Stimulated activated CD4-positive, alpha-beta T cell treated with anti-CD3 and anti-CD28 coated beads, TNF-alpha, amount 100 ng/mL, for 1 hour (primary cell): ENCODE measurements at regions not wholly inside any gene's neighbourhood (a gene's known extent, or its start where the extent isn't known, plus 50 kb on each side); places are given as distances from the start of the nearest gene placed in this dataset.
"Not testable (repeated sequence)": the region's sequence is repeated elsewhere in the genome, so short reads cannot be mapped to it uniquely, and the experiment has no call there.

ENCODE experiments used
- DNase-seq, 3 donors: peaks; one replicate each; pipeline ENCODE4 v3.0.0-alpha.2; 2020; ENCODE audit warnings: low read depth in 3 of 3, low spot score in 1 of 3

- DNase-seq, result no peak
Observed at GRCh38 chr3:70743754-70744153, 431.3 kb upstream of the MDFIC2 start.

- DNase-seq, result no peak
Observed at GRCh38 chr3:70742081-70742480, 429.6 kb upstream of the MDFIC2 start.

- no peak for DNase-seq
Observed at GRCh38 chr3:70740872-70741271, 428.4 kb upstream of the MDFIC2 start.

GRCh38 chr3:70740071-70740470 lies 427.6 kb upstream of the MDFIC2 start:
- no peak for DNase-seq

- no peak for DNase-seq
Observed at GRCh38 chr3:70738291-70738681, 425.8 kb upstream of the MDFIC2 start.

- DNase-seq, result no peak
Observed at GRCh38 chr3:70737666-70738290, 425.3 kb upstream of the MDFIC2 start.

- DNase-seq, result no peak
Observed at GRCh38 chr3:70736009-70736408, 423.6 kb upstream of the MDFIC2 start.

- no peak for DNase-seq
Observed at GRCh38 chr3:70734756-70735155, 422.3 kb upstream of the MDFIC2 start.

DNA sequence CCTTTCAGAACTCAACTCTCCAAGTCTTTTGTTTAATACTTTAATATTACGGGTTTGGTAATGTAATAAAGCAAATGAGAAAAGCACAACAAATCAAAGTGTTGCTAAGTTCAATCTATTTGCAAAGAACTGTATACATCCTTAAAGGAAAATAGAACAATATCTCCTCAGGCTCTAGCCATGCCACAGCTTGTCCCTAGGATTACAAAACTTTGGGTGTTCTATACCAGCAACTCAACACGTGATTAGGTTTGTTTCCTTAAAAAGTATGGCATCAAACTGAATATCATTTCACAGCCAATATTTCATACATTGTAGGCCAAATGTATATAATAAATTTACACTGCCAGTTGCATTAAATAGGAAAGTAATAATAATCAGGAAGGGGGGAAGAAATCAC lies 418.6 kb upstream of the MDFIC2 start:
- DNase-seq, result no peak

DNA sequence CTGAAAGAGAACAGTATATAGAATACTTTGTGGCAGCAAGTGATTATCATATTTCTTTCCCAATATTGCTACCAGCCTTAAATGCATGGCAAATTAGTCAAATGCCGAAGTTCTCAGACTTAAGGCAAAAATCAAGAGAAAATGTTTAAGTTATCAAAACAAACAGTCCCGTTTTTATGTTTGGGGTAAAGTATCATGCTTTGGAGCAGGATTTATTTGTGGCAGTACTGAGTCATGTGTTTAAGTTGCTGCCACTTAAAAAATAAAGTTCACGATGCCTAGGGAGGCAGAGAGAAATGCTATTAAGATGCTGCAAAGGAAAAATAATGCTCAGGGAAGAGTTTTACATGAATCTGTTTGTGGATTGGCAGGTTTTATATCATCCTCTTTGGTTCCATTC lies 417.4 kb upstream of the MDFIC2 start:
- no peak for DNase-seq

DNA sequence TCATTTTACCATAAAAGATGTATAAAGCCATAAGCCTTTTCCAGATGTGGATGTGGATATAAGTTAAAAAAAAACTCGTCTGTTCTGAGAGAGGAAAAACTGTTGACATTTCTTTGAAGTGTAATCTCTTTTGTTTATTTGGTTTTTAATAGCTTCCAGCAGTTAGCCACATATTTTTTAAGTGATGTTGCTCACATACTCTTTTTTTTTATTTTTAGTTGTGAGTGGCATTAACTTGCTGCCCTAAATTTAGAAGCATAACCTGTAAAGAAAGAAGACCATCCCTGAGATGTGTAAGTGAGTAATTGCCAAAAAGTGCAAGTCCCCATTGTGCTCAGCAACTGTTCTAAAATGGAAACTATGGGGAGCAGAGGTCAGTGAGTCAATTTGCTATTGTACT lies 415.9 kb upstream of the MDFIC2 start:
- DNase-seq, result no peak

GRCh38 chr3:70726961-70727360 lies 414.5 kb upstream of the MDFIC2 start:
- DNase-seq, result no peak

- DNase-seq, result no peak
Observed at GRCh38 chr3:70726096-70726938, 413.9 kb upstream of the MDFIC2 start.

DNA sequence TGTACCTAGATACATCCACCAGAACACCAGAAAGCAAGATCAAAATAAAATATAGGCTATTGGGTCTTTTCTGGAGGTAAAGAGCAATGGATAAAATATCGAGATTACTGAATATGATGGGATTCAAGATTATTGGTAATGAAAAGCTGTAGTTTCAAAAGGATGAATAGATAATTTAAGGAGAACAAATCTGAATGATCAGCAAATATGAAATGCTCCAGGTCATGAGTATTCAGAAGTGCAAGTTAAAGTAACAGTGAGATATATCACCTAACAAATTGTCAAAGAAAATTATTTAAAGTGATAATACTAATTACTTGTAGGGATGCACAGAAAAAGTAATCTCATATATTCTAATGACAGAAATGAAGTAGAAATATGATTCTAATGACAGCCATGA lies 409.6 kb upstream of the MDFIC2 start:
- DNase-seq, result no peak

GRCh38 chr3:70716832-70717231 lies 404.4 kb upstream of the MDFIC2 start:
- no peak for DNase-seq

GRCh38 chr3:70712449-70713082 lies 400.1 kb upstream of the MDFIC2 start:
- DNase-seq, result no peak

DNA sequence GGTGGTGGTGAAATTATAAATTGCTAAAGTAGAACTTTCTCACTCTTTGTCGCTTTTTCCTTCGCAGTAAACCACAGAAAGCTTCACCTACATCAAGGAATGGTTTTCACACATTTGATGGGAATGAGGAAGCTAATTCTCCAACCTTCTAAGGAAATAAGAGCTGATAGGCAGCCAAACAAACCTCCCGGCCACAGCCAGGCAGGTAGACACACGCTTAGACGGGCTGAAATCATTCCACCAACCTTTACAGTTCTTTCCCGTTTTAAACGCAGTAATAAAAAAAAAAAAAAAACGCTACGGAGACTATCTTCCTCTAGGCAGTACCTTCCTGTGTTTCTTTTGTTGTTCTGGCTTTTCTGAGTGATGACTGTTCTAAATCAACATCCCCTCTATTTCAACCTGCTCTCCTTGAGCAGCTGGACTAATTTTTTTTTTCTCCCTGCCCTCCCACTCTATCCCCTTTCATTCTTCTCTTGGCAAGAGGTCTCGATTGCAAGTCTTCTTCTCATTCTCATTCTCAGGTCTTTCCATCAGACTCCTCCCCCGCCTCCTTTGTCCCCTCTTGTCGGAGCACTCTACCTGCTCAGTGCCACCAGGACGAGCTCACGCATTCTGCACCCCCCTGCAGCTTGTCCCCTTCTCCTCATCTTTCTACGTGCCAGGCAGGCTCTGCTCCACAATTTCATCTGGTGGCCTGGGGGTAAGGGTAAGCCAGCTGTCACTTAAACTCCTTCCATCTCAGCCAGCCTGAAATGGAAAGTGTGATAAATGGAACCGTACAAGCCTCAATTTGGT lies 391.1 kb upstream of the MDFIC2 start:
- no peak for DNase-seq

- DNase-seq, result no peak
Observed at GRCh38 chr3:70702132-70702531, 389.7 kb upstream of the MDFIC2 start.

DNA sequence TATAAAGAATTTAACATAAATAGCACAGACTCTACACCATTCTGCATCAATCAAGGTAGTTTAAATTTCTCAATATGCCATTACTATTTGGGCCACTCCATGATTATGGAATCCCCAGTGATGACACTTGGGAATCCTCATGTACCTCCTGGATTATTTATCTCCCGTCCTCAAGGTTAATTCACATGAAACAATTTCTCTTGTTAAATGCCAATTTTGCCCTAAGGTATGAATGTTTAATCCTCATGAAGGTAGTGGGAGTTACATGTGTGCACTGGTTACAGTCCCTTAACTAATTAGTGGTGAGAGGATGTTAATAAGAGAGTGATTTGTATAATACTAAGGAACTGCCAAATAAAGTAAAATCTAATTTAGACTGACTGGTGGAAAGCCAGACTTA lies 372.3 kb upstream of the MDFIC2 start:
- no peak for DNase-seq

DNA sequence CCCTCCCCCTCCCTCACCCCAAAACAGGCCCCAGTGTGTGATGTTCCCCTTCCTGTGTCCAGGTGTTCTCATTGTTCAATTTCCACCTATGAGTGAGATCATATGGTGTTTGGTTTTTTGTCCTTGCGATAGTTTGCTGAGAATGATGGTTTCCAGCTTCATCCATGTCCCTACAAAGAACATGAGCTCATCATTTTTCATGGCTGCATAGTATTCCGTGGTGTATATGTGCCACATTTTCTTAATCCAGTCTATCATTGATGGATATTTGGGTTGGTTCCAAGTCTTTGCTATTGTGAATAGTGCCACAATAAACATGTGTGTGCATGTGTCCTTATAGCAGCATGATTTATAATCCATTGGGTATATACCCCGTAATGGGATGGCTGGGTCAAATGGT lies 363.4 kb upstream of the MDFIC2 start:
- DNase-seq, result not testable (repeated sequence)

DNA sequence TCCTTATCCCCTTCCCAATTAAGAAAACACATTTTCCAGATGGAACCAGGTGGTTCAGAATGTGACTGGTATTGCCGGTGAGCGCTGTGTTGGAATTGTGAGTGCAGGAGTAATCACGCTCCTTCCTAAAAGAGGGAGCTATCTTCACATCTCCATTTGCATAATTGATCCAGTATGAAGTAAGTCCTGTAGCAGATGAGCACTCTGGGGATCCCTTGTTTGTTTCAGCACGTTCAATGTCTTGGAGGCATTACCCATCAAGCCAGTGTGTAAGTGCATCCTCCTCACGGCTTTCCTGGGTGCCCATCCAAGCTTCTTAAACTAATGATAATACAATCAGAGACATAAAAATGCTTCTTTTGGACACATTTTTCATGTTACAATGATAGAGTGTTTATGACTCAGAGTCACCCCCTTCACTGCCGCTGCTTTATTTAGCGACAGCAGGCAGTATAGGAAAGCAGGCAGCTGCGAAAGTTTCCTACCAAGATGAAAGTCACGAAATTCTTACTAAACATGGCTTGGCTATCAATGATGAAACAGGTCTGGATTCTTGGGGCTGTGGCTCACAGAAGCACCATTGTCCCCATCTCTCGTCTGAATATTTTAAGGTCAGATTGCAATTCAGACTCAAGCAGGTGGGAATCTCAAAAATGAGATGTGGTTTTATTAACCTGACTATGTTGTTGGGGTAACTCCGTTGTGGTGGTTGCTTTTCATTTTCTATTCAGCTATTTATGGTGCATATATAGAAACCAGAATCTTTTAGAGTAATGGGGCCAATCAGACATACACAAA lies 346.3 kb upstream of the MDFIC2 start:
- no peak for DNase-seq
